H1 (cell line): ENCODE measurements at regions not wholly inside any gene's neighbourhood (a gene's known extent, or its start where the extent isn't known, plus 50 kb on each side); places are given as distances from the start of the nearest gene placed in this dataset.
A peak's percentile ranks its signal among the peaks of the same experiment; 100 is the strongest.

Experiments
- CTCF ChIA-PET: fragments of 300-600 bp; sonication (Branson Sonifier 250); formaldehyde crosslinking; loops from one replicate; lab custom pipeline; 2021; ENCODE audit not compliant: partially characterized antibody; lab: Charles Lee
- POLR2A ChIA-PET: fragments of 300-600 bp; sonication (Branson Sonifier 250); formaldehyde crosslinking; loops from one replicate; lab custom pipeline; 2021; ENCODE audit warnings: inconsistent platforms; ENCODE audit not compliant: partially characterized antibody; lab: Charles Lee
- DNase-seq, 2 experiments: peaks; one replicate each; pipeline versions ENCODE4 v3.0.0 to v3.0.0-alpha.2; 2010 to 2022; ENCODE audit warnings: low spot score in 2 of 2, low read depth in 1 of 2, mixed read lengths in 1 of 2
- FAIRE-seq: peaks from 2 replicates; lab custom pipeline; 2011; peaks lifted over from hg19 to GRCh38; lab: Jason Lieb, UNC
- H2AFZ ChIP-seq: 2 replicates; pipeline ENCODE4 v1.8.1; 2012; ENCODE audit warnings: low read length, inconsistent platforms
- H2AK5ac ChIP-seq: 2 replicates; pipeline ENCODE4 v1.6.1; 2013; ENCODE audit warnings: low read depth, low read length
- H2BK120ac ChIP-seq: replicated peaks from 2 replicates; pipeline ENCODE3; 2013; ENCODE audit warnings: low read depth, low read length, inconsistent platforms
- H2BK12ac ChIP-seq: 2 replicates; pipeline ENCODE4 v1.6.1; 2013; ENCODE audit warnings: low read depth, low read length
- H2BK15ac ChIP-seq: 2 replicates; pipeline ENCODE4 v1.6.1; 2013; ENCODE audit warnings: low read length
- H2BK20ac ChIP-seq: 2 replicates; pipeline ENCODE4 v1.6.1; 2013; ENCODE audit warnings: low read length
- H2BK5ac ChIP-seq: 2 replicates; pipeline ENCODE4 v1.6.1; 2013; ENCODE audit warnings: low read depth, low read length
- H3K14ac ChIP-seq: 2 replicates; pipeline ENCODE4 v1.6.1; 2013; ENCODE audit warnings: inconsistent platforms; ENCODE audit not compliant: insufficient read length
- H3K18ac ChIP-seq: 2 replicates; pipeline ENCODE4 v1.6.1; 2013; ENCODE audit warnings: low read length; ENCODE audit errors: extremely low read depth
- H3K23ac ChIP-seq: 2 replicates; pipeline ENCODE4 v1.6.1; 2013; ENCODE audit warnings: inconsistent platforms; ENCODE audit not compliant: insufficient read length
- H3K23me2 ChIP-seq: 2 replicates; pipeline ENCODE4 v1.6.1; 2013; ENCODE audit warnings: low read depth, low read length
- H3K27ac ChIP-seq: 2 replicates; pipeline ENCODE4 v1.6.1; 2011; ENCODE audit warnings: low read depth, low read length, inconsistent platforms
- H3K27me3 ChIP-seq, 4 experiments: replicated peaks in 1 of 4; 1 replicate in 1 of 4; 2 replicates in 3 of 4; pipeline versions ENCODE4 v1.6.1 to v1.8.1; 2011 to 2013; ENCODE audit warnings: low read length in 3 of 4, mild to moderate bottlenecking in 3 of 4, inconsistent platforms in 2 of 4, mixed read lengths in 2 of 4, moderate library complexity in 1 of 4; ENCODE audit not compliant: control insufficient read depth in 3 of 4, insufficient read depth in 3 of 4; ENCODE audit errors: extremely low read depth in 1 of 4
- H3K36me3 ChIP-seq, 4 experiments: 2 replicates each; pipeline versions ENCODE4 v1.6.1 to v1.8.1; 2011 to 2013; ENCODE audit warnings: mild to moderate bottlenecking in 4 of 4, low read length in 3 of 4, moderate library complexity in 2 of 4, control low read depth in 1 of 4, inconsistent platforms in 1 of 4; ENCODE audit not compliant: insufficient read depth in 4 of 4, control insufficient read depth in 2 of 4
- H3K4ac ChIP-seq: replicated peaks from 2 replicates; pipeline ENCODE3; 2013; ENCODE audit warnings: low read length, low read depth, mixed read lengths, inconsistent platforms; ENCODE audit not compliant: insufficient read length
- H3K4me1 ChIP-seq, 4 experiments: replicated peaks in 1 of 4; 1 replicate in 1 of 4; 2 replicates in 3 of 4; pipeline versions ENCODE4 v1.6.1 to v1.8.1; 2011 to 2013; ENCODE audit warnings: low read length in 3 of 4, inconsistent platforms in 2 of 4, mixed read lengths in 1 of 4; ENCODE audit not compliant: insufficient read depth in 4 of 4, control insufficient read depth in 3 of 4
- H3K4me2 ChIP-seq, 2 experiments: 2 replicates each; pipeline versions ENCODE4 v1.6.1 to v1.8.1; 2011 to 2013; ENCODE audit warnings: low read depth in 2 of 2, low read length in 2 of 2, control low read depth in 1 of 2, inconsistent platforms in 1 of 2, mild to moderate bottlenecking in 1 of 2; ENCODE audit not compliant: insufficient read depth in 1 of 2
- H3K4me3 ChIP-seq, 4 experiments: fragments of 200-600, 300-600 bp in 1 of 4; sonication (generic), shearing (Covaris generic), sonication (Bioruptor Twin) in 1 of 4; 2 replicates each; pipeline versions ENCODE4 v1.5.1 to v1.8.1; 2011 to 2016; ENCODE audit warnings: low read length in 4 of 4, low read depth in 3 of 4, control low read depth in 2 of 4, inconsistent platforms in 2 of 4, mild to moderate bottlenecking in 2 of 4, mixed read lengths in 1 of 4, moderate library complexity in 1 of 4; ENCODE audit not compliant: insufficient read depth in 2 of 4; ENCODE audit errors: extremely low read depth in 1 of 4
- H3K56ac ChIP-seq: replicated peaks from 2 replicates; pipeline ENCODE3; 2013; ENCODE audit warnings: low read depth, mild to moderate bottlenecking, mixed read lengths, low read length, inconsistent platforms; ENCODE audit not compliant: insufficient read length
- H3K79me1 ChIP-seq: 2 replicates; pipeline ENCODE4 v1.6.1; 2013; ENCODE audit warnings: low read depth, low read length, control low read depth
- H3K79me2 ChIP-seq, 2 experiments: 2 replicates each; pipeline versions ENCODE4 v1.6.1 to v1.8.1; 2012 to 2013; ENCODE audit warnings: low read length in 2 of 2, mild to moderate bottlenecking in 2 of 2, inconsistent platforms in 1 of 2; ENCODE audit not compliant: insufficient read depth in 2 of 2, control insufficient read depth in 1 of 2
- H3K9ac ChIP-seq, 4 experiments: replicated peaks in 1 of 4; 1 replicate in 1 of 4; 2 replicates in 3 of 4; pipeline versions ENCODE4 v1.6.1 to v1.8.1; 2011 to 2013; ENCODE audit warnings: low read depth in 3 of 4, low read length in 3 of 4, control low read depth in 2 of 4, mild to moderate bottlenecking in 2 of 4, moderate library complexity in 2 of 4, inconsistent platforms in 1 of 4; ENCODE audit errors: extremely low read depth in 1 of 4
- H3K9me3 ChIP-seq, 2 experiments: 2 replicates each; pipeline versions ENCODE4 v1.6.1 to v1.8.1; 2012 to 2013; ENCODE audit warnings: mild to moderate bottlenecking in 2 of 2, moderate library complexity in 2 of 2, control low read depth in 1 of 2, inconsistent platforms in 1 of 2, low read depth in 1 of 2, low read length in 1 of 2, mixed read lengths in 1 of 2; ENCODE audit not compliant: insufficient read depth in 2 of 2
- H4K20me1 ChIP-seq, 2 experiments: replicated peaks in 1 of 2; 2 replicates each; pipeline versions ENCODE3 to v1.8.1; 2011 to 2013; ENCODE audit warnings: inconsistent platforms in 2 of 2, low read length in 2 of 2, mild to moderate bottlenecking in 1 of 2; ENCODE audit not compliant: insufficient read depth in 2 of 2, control insufficient read depth in 1 of 2
- H4K5ac ChIP-seq: 2 replicates; pipeline ENCODE4 v1.6.1; 2013; ENCODE audit warnings: low read length, low read depth, mixed read lengths, inconsistent platforms; ENCODE audit not compliant: insufficient read length
- H4K8ac ChIP-seq: 2 replicates; pipeline ENCODE4 v1.8.0; 2013; ENCODE audit warnings: mild to moderate bottlenecking, moderate library complexity, low read length, inconsistent platforms; ENCODE audit not compliant: insufficient read depth; ENCODE audit errors: extremely low read depth
- H4K91ac ChIP-seq: replicated peaks from 2 replicates; pipeline ENCODE3; 2013; ENCODE audit warnings: low read length, mixed read lengths, inconsistent platforms; ENCODE audit not compliant: insufficient read length
- CTBP2 ChIP-seq: IDR thresholded peaks from 2 replicates; pipeline ENCODE4 v1.7.0; 2011; ENCODE audit warnings: borderline replicate concordance, mild to moderate bottlenecking, moderate library complexity, mixed read lengths, low read length; ENCODE audit not compliant: insufficient read depth, insufficient read length
- RBBP5 ChIP-seq: IDR thresholded peaks from 2 replicates; pipeline ENCODE4 v1.7.1; 2012; ENCODE audit warnings: low read depth, mild to moderate bottlenecking, inconsistent platforms, low read length, moderate library complexity, borderline replicate concordance
- WGBS, 2 experiments: shearing (Covaris generic) in 1 of 2; methylation state at CpG; one replicate each; pipeline versions ENCODE4 v1.1.6 to v1.1.7; 2013 to 2015; ENCODE audit warnings: low lambda C conversion rate in 2 of 2, mixed read lengths in 2 of 2, inconsistent platforms in 1 of 2, low coverage in 1 of 2, missing lambda C conversion rate in 1 of 2; ENCODE audit not compliant: insufficient replicate concordance in 2 of 2, insufficient coverage in 1 of 2, insufficient read length in 1 of 2; ENCODE audit errors: extremely low coverage in 1 of 2, missing lambda C conversion rate in 1 of 2; 5-methylcytosine and 5-hydroxymethylcytosine counted together

DNA sequence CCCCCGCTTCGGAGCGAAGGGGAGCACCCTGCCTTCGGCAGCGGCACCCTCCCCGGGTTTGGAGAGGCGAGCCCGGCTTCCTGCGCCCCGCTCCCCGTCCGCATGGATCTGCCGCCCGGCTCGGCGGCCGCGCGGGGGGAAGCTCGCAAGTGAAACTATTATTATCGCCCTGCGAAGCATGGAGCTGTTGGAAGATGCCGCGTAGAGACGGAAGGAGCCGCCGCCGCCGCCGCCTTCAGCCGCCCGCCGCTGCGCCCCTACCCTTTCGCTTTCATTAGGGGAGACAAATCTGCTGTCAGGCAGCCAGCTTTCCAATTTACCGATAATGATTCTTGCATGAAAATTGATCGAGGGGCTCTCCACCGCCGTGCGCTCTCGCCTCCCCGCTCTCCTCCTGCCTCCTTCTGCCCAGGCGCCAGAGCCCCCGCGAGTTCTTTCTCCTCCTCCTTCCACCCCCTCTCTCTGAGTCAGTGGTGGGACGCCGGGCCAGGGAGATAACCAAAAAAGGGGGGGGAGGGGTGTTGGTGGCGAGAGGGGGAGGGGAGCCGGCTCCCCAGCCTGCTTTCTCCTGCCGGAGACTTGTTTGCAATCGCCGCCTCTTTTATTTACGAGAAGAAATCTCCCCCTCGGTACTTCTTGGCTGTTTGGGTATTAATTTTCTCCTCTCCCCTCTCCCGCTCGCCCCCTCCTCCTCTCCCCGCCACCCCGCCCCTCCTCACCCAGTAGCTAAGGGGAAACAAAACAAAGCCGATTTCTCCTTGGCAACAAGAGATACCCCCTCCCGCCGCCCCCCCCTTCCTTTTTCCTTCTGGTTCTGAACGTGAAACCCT, 58.0 kb upstream of the GSE1 start:
- peak overlapping the region; percentile 54 to 98 (median 73) for H3K4me3 ChIP-seq
- H3K18ac ChIP-seq: no peak overlapping the region; the same call in 1 of the 2 replicates
- DNase-seq (no peak), FAIRE-seq (no peak)
- H2BK15ac ChIP-seq: no peak overlapping the region
- H2BK20ac ChIP-seq: no peak overlapping the region
- no peak overlapping the region for H3K27ac ChIP-seq
- ChIA-PET CTCF (interaction anchor here (0.9 to 7.3 kb wide), 13 partner anchors 9 to 221 kb away, joined by 3 to 76 read pairs (median 17); no protein-coding TSS in a partner anchor), POLR2A (interaction anchor here (1.0 to 4.3 kb wide), 7 partner anchors 9 to 57 kb away, joined by 3 to 29 read pairs (median 6); partner anchors contain the start of gene GSE1)
- H4K91ac ChIP-seq: no peak overlapping the region
- peaks cover 0 to 30% (median 24%) of the 10 kb centered on the region in 4 experiments; a peak in 6 of 7 replicates for H3K4me1 ChIP-seq
- no peak overlapping the region for H2BK120ac ChIP-seq
- H3K27me3 ChIP-seq: no peaks in the 10 kb centered on the region; a peak in 2 of 7 replicates
- no peak overlapping the region; the same call in 1 of the 2 replicates for H4K8ac ChIP-seq
- H3K36me3 ChIP-seq: no peaks in the 10 kb centered on the region
- 2% methylated on average over 40 of the region's 62 CpGs; no CpG with 5 or more reads in 1 of the 2 experiments for WGBS, 2 experiments
- H3K79me2 ChIP-seq: peaks cover 10 to 12% of the 10 kb centered on the region in 2 experiments; a peak in 3 of 4 replicates
- no peak overlapping the region for H3K23ac ChIP-seq
- peak overlapping the region; percentile 95 to 96 for H3K4me2 ChIP-seq
- no peak overlapping the region; the same call in 1 of the 2 replicates for H2BK5ac ChIP-seq
- TF ChIP-seq RBBP5: 0 out of 2 replicates have a peak, but pooled peaks have one; percentile 7
- no peak for TF ChIP-seq CTBP2
- no peak overlapping the region for H3K56ac ChIP-seq
- H3K9ac ChIP-seq: peak overlapping the region; percentile 29 to 59 (median 50)
- no peak overlapping the region for H2AK5ac ChIP-seq
- H2AFZ ChIP-seq: no peak overlapping the region
- H3K79me1 ChIP-seq: peaks cover 6% of the 10 kb centered on the region; the same call in 1 of the 2 replicates
- no peak overlapping the region for H2BK12ac ChIP-seq
- peaks cover 3 to 6% of the 10 kb centered on the region in 2 experiments for H4K20me1 ChIP-seq
- no peaks in the 10 kb centered on the region for H3K9me3 ChIP-seq
- no peak overlapping the region for H3K14ac ChIP-seq
- H4K5ac ChIP-seq: no peak overlapping the region
- H3K4ac ChIP-seq: no peak overlapping the region
- H3K23me2 ChIP-seq: peaks cover 29% of the 10 kb centered on the region
